ENCODE measurements at regions not wholly inside any gene's neighbourhood (a gene's known extent, or its start where the extent isn't known, plus 50 kb on each side); places are given as distances from the start of the nearest gene placed in this dataset.

- no peaks in the 10 kb centered on the region for H3K9me3 ChIP-seq
- ATAC-seq: no peak
These were observed 68.3 kb upstream of the ZSWIM6 start for GRCh38 chr5:61263561-61264272.

GRCh38 chr5:61264273-61264661, 67.8 kb upstream of the ZSWIM6 start:
- intact Hi-C loops (cut with DNase I, micrococcal nuclease): no loop called here
- ATAC-seq (no peak), DNase-seq (no peak)
- Histone ChIP-seq H3K9me3 (no peaks in the 10 kb centered on the region), H3K36me3 (ENCODE audit: low read depth) (no peaks in the 10 kb centered on the region), H3K4me1 (ENCODE audit: low read depth) (no peaks in the 10 kb centered on the region), H3K4me3 (no peak overlapping the region)
- no peak for TF ChIP-seq CTCF (IDR thresholded peaks at IDR 0.05)

More at GRCh38 chr5:61263561-61264272, 68.3 kb upstream of the ZSWIM6 start:
- H3K36me3 ChIP-seq (ENCODE audit: low read depth): no peaks in the 10 kb centered on the region
- H3K4me1 ChIP-seq (ENCODE audit: low read depth): no peaks in the 10 kb centered on the region
- no peak overlapping the region for H3K4me3 ChIP-seq
- TF ChIP-seq CTCF (IDR thresholded peaks at IDR 0.05): no peak
- no peak for DNase-seq
- intact Hi-C loops (cut with DNase I, micrococcal nuclease): no loop called here

- TF ChIP-seq CTCF (IDR thresholded peaks at IDR 0.05): no peak
- no peak for DNase-seq
- no peaks in the 10 kb centered on the region for H3K9me3 ChIP-seq
- H3K4me1 ChIP-seq (ENCODE audit: low read depth): no peaks in the 10 kb centered on the region
- no peaks in the 10 kb centered on the region for H3K36me3 ChIP-seq (ENCODE audit: low read depth)
- no peak for ATAC-seq
- intact Hi-C loops (cut with DNase I, micrococcal nuclease): no loop called here
- H3K4me3 ChIP-seq: no peak overlapping the region
These were observed 64.9 kb upstream of the ZSWIM6 start for GRCh38 chr5:61267116-61267515.

GRCh38 chr5:61268871-61269270, 63.2 kb upstream of the ZSWIM6 start:
- no peaks in the 10 kb centered on the region for H3K4me1 ChIP-seq (ENCODE audit: low read depth)
- intact Hi-C loops (cut with DNase I, micrococcal nuclease): no loop called here
- H3K36me3 ChIP-seq (ENCODE audit: low read depth): no peaks in the 10 kb centered on the region
- no peak for TF ChIP-seq CTCF (IDR thresholded peaks at IDR 0.05)
- no peak overlapping the region for H3K4me3 ChIP-seq
- ATAC-seq (no peak), DNase-seq (no peak)
- no peaks in the 10 kb centered on the region for H3K9me3 ChIP-seq

GRCh38 chr5:61270510-61271165, 61.4 kb upstream of the ZSWIM6 start:
- DNase-seq: no peak
- no peaks in the 10 kb centered on the region for H3K9me3 ChIP-seq
- no peak overlapping the region for H3K4me3 ChIP-seq
- no peaks in the 10 kb centered on the region for H3K36me3 ChIP-seq (ENCODE audit: low read depth)
- no peak for TF ChIP-seq CTCF (IDR thresholded peaks at IDR 0.05)
- intact Hi-C loops (cut with DNase I, micrococcal nuclease): no loop called here
- no peak for ATAC-seq
- no peaks in the 10 kb centered on the region for H3K4me1 ChIP-seq (ENCODE audit: low read depth)
